ENCODE measurements at regions not wholly inside any gene's neighbourhood (a gene's known extent, or its start where the extent isn't known, plus 50 kb on each side); places are given as distances from the start of the nearest gene placed in this dataset.
"Not testable (repeated sequence)": the region's sequence is repeated elsewhere in the genome, so short reads cannot be mapped to it uniquely, and the experiment has no call there.

DNA sequence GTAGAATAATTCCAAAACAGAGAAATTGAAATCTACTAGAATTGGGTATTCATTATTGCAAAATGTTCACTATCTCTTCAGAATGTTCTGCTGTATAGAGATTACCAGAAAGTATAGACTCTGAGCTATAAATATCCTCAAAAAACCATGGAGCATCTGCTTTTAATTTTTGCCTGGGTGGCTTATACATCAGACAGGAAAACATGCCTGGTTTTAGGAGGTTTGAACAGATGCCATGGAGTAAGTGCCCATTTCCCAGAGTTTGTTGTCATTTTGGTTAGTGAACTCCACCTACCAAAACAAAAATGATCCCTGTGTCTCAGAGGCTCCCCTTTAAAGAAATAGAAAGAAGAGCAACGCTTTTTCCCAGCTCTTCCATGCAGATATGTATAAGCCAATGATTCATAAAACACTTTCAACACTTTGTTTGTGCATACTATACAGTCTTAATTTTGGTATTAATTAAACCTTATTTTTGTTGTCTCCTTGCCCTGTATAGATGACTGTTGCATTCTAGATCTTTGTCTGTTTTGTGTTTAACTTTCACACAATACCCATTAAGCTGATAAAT lies 68.7 kb downstream of the MEPE start:
- in situ Hi-C loops (cut with HindIII; ENCODE audit: low pct_unique_long_range_greater_than_20kb, low sequenced_read_pairs): no loop called here
- DNase-seq (ENCODE audit: low read depth in 1 of 2, low spot score in 1 of 2): no peak

GRCh38 chr4:87904639-87905160 lies 70.8 kb upstream of the SPP1 start:
- in situ Hi-C loops (cut with HindIII; ENCODE audit: low pct_unique_long_range_greater_than_20kb, low sequenced_read_pairs): no loop called here
- no peak for TF ChIP-seq JUND (IDR thresholded peaks at IDR 0.05; ENCODE audit: low read depth)
- no peak for DNase-seq (ENCODE audit: low read depth in 1 of 2, low spot score in 1 of 2)

More for the DNA sequence above, 68.7 kb downstream of the MEPE start:
- TF ChIP-seq JUND (IDR thresholded peaks at IDR 0.05; ENCODE audit: low read depth): no peak

- TF ChIP-seq JUND (IDR thresholded peaks at IDR 0.05; ENCODE audit: low read depth): no peak
- peak in 1 of 2 experiments; percentile 10 for DNase-seq (ENCODE audit: low read depth in 1 of 2, low spot score in 1 of 2)
- in situ Hi-C loops (cut with HindIII; ENCODE audit: low pct_unique_long_range_greater_than_20kb, low sequenced_read_pairs): no loop called here
Measured at GRCh38 chr4:87908336-87908735, 67.2 kb upstream of the SPP1 start.

GRCh38 chr4:87910795-87911194 lies 64.7 kb upstream of the SPP1 start:
- DNase-seq (ENCODE audit: low read depth in 1 of 2, low spot score in 1 of 2): no peak

GRCh38 chr4:87911252-87911774 lies 64.2 kb upstream of the SPP1 start:
- in situ Hi-C loops (cut with HindIII; ENCODE audit: low pct_unique_long_range_greater_than_20kb, low sequenced_read_pairs): no loop called here

More at GRCh38 chr4:87910795-87911194, 64.7 kb upstream of the SPP1 start:
- in situ Hi-C loops (cut with HindIII; ENCODE audit: low pct_unique_long_range_greater_than_20kb, low sequenced_read_pairs): no loop called here
- no peak for TF ChIP-seq JUND (IDR thresholded peaks at IDR 0.05; ENCODE audit: low read depth)

GRCh38 chr4:87912164-87913004 lies 63.1 kb upstream of the SPP1 start:
- no peak for TF ChIP-seq JUND (IDR thresholded peaks at IDR 0.05; ENCODE audit: low read depth)
- no peak for DNase-seq (ENCODE audit: low read depth in 1 of 2, low spot score in 1 of 2)
- in situ Hi-C loops (cut with HindIII; ENCODE audit: low pct_unique_long_range_greater_than_20kb, low sequenced_read_pairs): no loop called here

More at GRCh38 chr4:87911252-87911774, 64.2 kb upstream of the SPP1 start:
- DNase-seq (ENCODE audit: low read depth in 1 of 2, low spot score in 1 of 2): no peak
- TF ChIP-seq JUND (IDR thresholded peaks at IDR 0.05; ENCODE audit: low read depth): no peak

- in situ Hi-C loops (cut with HindIII; ENCODE audit: low pct_unique_long_range_greater_than_20kb, low sequenced_read_pairs): no loop called here
- no peak for DNase-seq (ENCODE audit: low read depth in 1 of 2, low spot score in 1 of 2)
- TF ChIP-seq JUND (IDR thresholded peaks at IDR 0.05; ENCODE audit: low read depth): no peak
Measured at GRCh38 chr4:87913896-87914295, 61.6 kb upstream of the SPP1 start.

DNA sequence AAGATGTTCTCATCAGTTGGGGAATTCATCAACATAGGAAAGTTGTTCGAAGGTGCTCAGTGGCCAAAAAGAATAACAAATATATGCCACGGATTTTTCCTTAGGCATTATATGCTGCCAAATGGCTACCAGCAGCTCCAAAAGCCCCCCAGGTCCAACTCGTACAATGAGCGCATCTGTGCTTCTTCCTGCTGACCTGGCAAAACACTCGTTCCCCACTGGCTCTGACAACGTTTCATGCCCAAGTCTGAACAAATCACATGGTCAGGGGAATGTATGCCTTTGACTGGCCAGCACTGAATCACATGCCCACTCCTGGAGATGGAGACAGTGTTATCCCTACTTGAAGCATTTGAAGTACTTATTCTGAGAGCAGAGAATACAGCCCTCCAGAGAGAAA lies 59.9 kb upstream of the SPP1 start:
- no peak for TF ChIP-seq JUND (IDR thresholded peaks at IDR 0.05; ENCODE audit: low read depth)
- in situ Hi-C loops (cut with HindIII; ENCODE audit: low pct_unique_long_range_greater_than_20kb, low sequenced_read_pairs): no loop called here
- DNase-seq (ENCODE audit: low read depth in 1 of 2, low spot score in 1 of 2): no peak

GRCh38 chr4:87916626-87917025 lies 58.9 kb upstream of the SPP1 start:
- in situ Hi-C loops (cut with HindIII; ENCODE audit: low pct_unique_long_range_greater_than_20kb, low sequenced_read_pairs): no loop called here
- no peak for TF ChIP-seq JUND (IDR thresholded peaks at IDR 0.05; ENCODE audit: low read depth)
- DNase-seq (ENCODE audit: low read depth in 1 of 2, low spot score in 1 of 2): no peak

GRCh38 chr4:87917911-87918310 lies 57.6 kb upstream of the SPP1 start:
- in situ Hi-C loops (cut with HindIII; ENCODE audit: low pct_unique_long_range_greater_than_20kb, low sequenced_read_pairs); DNase-seq (ENCODE audit: low read depth in 1 of 2, low spot score in 1 of 2): not testable (repeated sequence)

DNA sequence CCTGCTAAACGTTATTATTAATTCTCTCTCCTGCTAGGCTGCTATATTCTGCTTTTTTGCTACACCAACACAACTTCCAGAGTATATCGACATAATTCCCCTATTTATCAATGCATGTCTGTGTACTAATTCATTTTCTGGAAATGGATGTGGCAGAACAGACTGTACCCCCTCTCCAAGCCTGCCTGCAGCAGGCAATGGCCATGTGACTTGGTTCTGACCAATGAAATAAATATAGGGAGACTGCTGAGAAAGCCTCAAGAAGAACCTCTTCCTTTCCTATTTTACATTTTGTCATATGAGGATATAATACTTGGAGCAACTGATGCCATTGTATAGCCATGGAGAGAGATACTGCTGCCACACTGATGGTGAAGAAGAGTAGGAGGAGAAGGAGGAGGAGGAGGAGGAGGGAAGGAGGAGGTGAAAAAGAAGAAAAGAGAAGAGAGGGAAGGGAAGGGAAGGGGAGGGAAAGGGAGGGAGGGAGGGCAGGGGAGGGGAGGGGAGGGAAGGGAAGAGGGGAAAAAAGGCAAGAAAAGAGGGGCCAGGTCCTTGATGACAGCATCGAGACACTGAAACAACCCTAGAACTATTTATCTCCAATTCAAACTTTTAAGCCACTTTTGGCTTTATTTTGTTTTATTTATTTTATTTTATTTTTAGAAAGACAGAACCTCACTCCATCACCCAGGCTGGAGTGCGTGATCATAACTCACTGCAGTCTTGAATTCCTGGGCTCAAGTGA lies 57.0 kb upstream of the SPP1 start:
- in situ Hi-C loops (cut with HindIII; ENCODE audit: low pct_unique_long_range_greater_than_20kb, low sequenced_read_pairs): no loop called here
- no peak for TF ChIP-seq JUND (IDR thresholded peaks at IDR 0.05; ENCODE audit: low read depth)
- DNase-seq (ENCODE audit: low read depth in 1 of 2, low spot score in 1 of 2): no peak

- in situ Hi-C loops (cut with HindIII; ENCODE audit: low pct_unique_long_range_greater_than_20kb, low sequenced_read_pairs); DNase-seq (ENCODE audit: low read depth in 1 of 2, low spot score in 1 of 2): not testable (repeated sequence)
Measured at GRCh38 chr4:87919304-87919703, 56.2 kb upstream of the SPP1 start.
